Fibroblast of lung (primary cell): ENCODE measurements at regions not wholly inside any gene's neighbourhood (a gene's known extent, or its start where the extent isn't known, plus 50 kb on each side); places are given as distances from the start of the nearest gene placed in this dataset.

ENCODE experiments used
- DNase-seq, 2 donors: peaks; one replicate each; pipeline versions ENCODE4 v3.0.0 to v3.0.0-alpha.2; 2010; ENCODE audit warnings: low read depth in 2 of 2
- H2AFZ ChIP-seq: 2 replicates; pipeline ENCODE4 v1.5.1; 2012; ENCODE audit warnings: low read length, control low read depth, inconsistent platforms
- H3K27ac ChIP-seq: 2 replicates; pipeline ENCODE4 v1.5.1; 2011; ENCODE audit warnings: low read length, control low read depth; ENCODE audit not compliant: insufficient read depth
- H3K27me3 ChIP-seq: 2 replicates; pipeline ENCODE4 v1.5.1; 2011; ENCODE audit warnings: mild to moderate bottlenecking, low read length; ENCODE audit not compliant: control insufficient read depth, insufficient read depth
- H3K36me3 ChIP-seq: 2 replicates; pipeline ENCODE4 v1.5.1; 2011; ENCODE audit warnings: low read length; ENCODE audit not compliant: control insufficient read depth, insufficient read depth
- H3K4me1 ChIP-seq: 2 replicates; pipeline ENCODE4 v1.5.1; 2011; ENCODE audit warnings: low read length; ENCODE audit not compliant: control insufficient read depth, insufficient read depth; ENCODE audit errors: extremely low read depth
- H3K4me2 ChIP-seq: 2 replicates; pipeline ENCODE4 v1.5.1; 2011; ENCODE audit warnings: low read length, control low read depth; ENCODE audit not compliant: insufficient read depth; ENCODE audit errors: extremely low read depth
- H3K4me3 ChIP-seq, 4 experiments: fragments of 200-600 bp in 1 of 4; sonication (generic) in 1 of 4; replicated peaks in 1 of 4; 2 replicates each; pipeline ENCODE4 v1.5.1; 2011 to 2016; ENCODE audit warnings: low read length in 4 of 4, low read depth in 3 of 4, mild to moderate bottlenecking in 3 of 4, control low read depth in 2 of 4, inconsistent platforms in 1 of 4, mixed read lengths in 1 of 4; ENCODE audit not compliant: insufficient read depth in 1 of 4; ENCODE audit errors: control extremely low read depth in 1 of 4
- H3K79me2 ChIP-seq: 2 replicates; pipeline ENCODE4 v1.5.1; 2012; ENCODE audit warnings: mild to moderate bottlenecking, low read length, inconsistent platforms; ENCODE audit not compliant: control insufficient read depth, insufficient read depth
- H3K9ac ChIP-seq: 2 replicates; pipeline ENCODE4 v1.5.1; 2011; ENCODE audit warnings: mild to moderate bottlenecking, low read length, control low read depth; ENCODE audit not compliant: insufficient read depth
- H3K9me3 ChIP-seq: 2 replicates; pipeline ENCODE4 v1.5.1; 2012; ENCODE audit warnings: low read depth, low read length; ENCODE audit not compliant: control insufficient read depth, insufficient read depth
- H4K20me1 ChIP-seq: 2 replicates; pipeline ENCODE4 v1.5.1; 2011; ENCODE audit warnings: low read length; ENCODE audit not compliant: control insufficient read depth, insufficient read depth; ENCODE audit errors: extremely low read depth
- CTCF ChIP-seq, 2 donors: IDR thresholded peaks in 1 of 2; conservative IDR thresholded peaks in 1 of 2; 1 replicate in 1 of 2; 2 replicates in 1 of 2; pipeline ENCODE4 v1.5.1; 2011 to 2012; ENCODE audit warnings: low read length in 2 of 2, control low read depth in 1 of 2, inconsistent platforms in 1 of 2, low read depth in 1 of 2, mild to moderate bottlenecking in 1 of 2
- EZH2 ChIP-seq: IDR thresholded peaks from 2 replicates; pipeline ENCODE4 v1.5.1; 2012; ENCODE audit warnings: low read length, control low read depth, mild to moderate bottlenecking; ENCODE audit errors: missing control alignments

- Histone ChIP-seq H3K4me1 (no peaks in the 10 kb centered on the region), H3K9ac (no peak overlapping the region), H3K4me3 (no peak overlapping the region), H2AFZ (no peak overlapping the region), H3K9me3 (no peaks in the 10 kb centered on the region), H3K27ac (no peak overlapping the region), H4K20me1 (no peaks in the 10 kb centered on the region), H3K79me2 (no peaks in the 10 kb centered on the region), H3K4me2 (no peak overlapping the region), H3K27me3 (no peaks in the 10 kb centered on the region), H3K36me3 (no peaks in the 10 kb centered on the region)
- no peak for DNase-seq
- no peak for TF ChIP-seq EZH2
- no peak for TF ChIP-seq CTCF (conservative IDR thresholded peaks at IDR 0.05 in 1 of 2, IDR thresholded peaks at IDR 0.05 in 1 of 2; ENCODE audit: low read depth in 1 of 2, low read length in 2 of 2)
These were observed 460.6 kb downstream of the AACS start for GRCh38 chr12:125525879-125526278.

- Histone ChIP-seq H3K27ac (no peak overlapping the region), H3K9ac (no peak overlapping the region), H3K4me2 (no peak overlapping the region), H3K27me3 (no peaks in the 10 kb centered on the region), H3K9me3 (no peaks in the 10 kb centered on the region), H2AFZ (no peak overlapping the region), H4K20me1 (no peaks in the 10 kb centered on the region), H3K79me2 (no peaks in the 10 kb centered on the region), H3K4me3 (no peak overlapping the region), H3K4me1 (no peaks in the 10 kb centered on the region), H3K36me3 (no peaks in the 10 kb centered on the region)
- no peak for DNase-seq
- TF ChIP-seq CTCF (conservative IDR thresholded peaks at IDR 0.05 in 1 of 2, IDR thresholded peaks at IDR 0.05 in 1 of 2; ENCODE audit: low read depth in 1 of 2, low read length in 2 of 2), result no peak
- TF ChIP-seq EZH2, result no peak
These were observed 463.0 kb downstream of the AACS start for GRCh38 chr12:125528281-125528680.

- H3K27me3 ChIP-seq, result no peaks in the 10 kb centered on the region
- H3K27ac ChIP-seq, result no peak overlapping the region
- no peak overlapping the region for H3K4me3 ChIP-seq
- no peaks in the 10 kb centered on the region for H3K79me2 ChIP-seq
- no peaks in the 10 kb centered on the region for H3K9me3 ChIP-seq
- no peak overlapping the region for H3K4me2 ChIP-seq
- no peak for TF ChIP-seq CTCF (conservative IDR thresholded peaks at IDR 0.05 in 1 of 2, IDR thresholded peaks at IDR 0.05 in 1 of 2; ENCODE audit: low read depth in 1 of 2, low read length in 2 of 2)
- TF ChIP-seq EZH2, result no peak
- H3K36me3 ChIP-seq, result no peaks in the 10 kb centered on the region
- H3K4me1 ChIP-seq, result no peaks in the 10 kb centered on the region
- DNase-seq, result no peak
- no peak overlapping the region for H2AFZ ChIP-seq
- H4K20me1 ChIP-seq, result no peaks in the 10 kb centered on the region
- H3K9ac ChIP-seq, result no peak overlapping the region
These were observed 465.0 kb downstream of the AACS start for GRCh38 chr12:125530201-125530600.
